RWPE2 (cell line): ENCODE measurements at regions not wholly inside any gene's neighbourhood (a gene's known extent, or its start where the extent isn't known, plus 50 kb on each side); places are given as distances from the start of the nearest gene placed in this dataset.

ENCODE experiments used
- ATAC-seq: fragments of 200-7000 bp; cut with Tn5 transposase; 3 replicates; pipeline ENCODE4 v1.9.1; 2021; ENCODE audit warnings: low read depth
- DNase-seq: peaks from one replicate; pipeline ENCODE4 v3.0.0-alpha.2; 2020; ENCODE audit warnings: low spot score
- H3K27ac ChIP-seq: fragments of 450-650 bp; 2 replicates; pipeline ENCODE4 v1.5.1; 2017; ENCODE audit warnings: mild to moderate bottlenecking; ENCODE audit not compliant: poor library complexity, severe bottlenecking
- H3K27me3 ChIP-seq: fragments of 250-450 bp; sonication (Bioruptor Pico); 2 replicates; pipeline ENCODE4 v1.5.1; 2021; ENCODE audit warnings: mild to moderate bottlenecking, moderate library complexity; ENCODE audit not compliant: insufficient read depth, poor library complexity, severe bottlenecking
- H3K36me3 ChIP-seq: fragments of 250-450 bp; sonication (Bioruptor Pico); 2 replicates; pipeline ENCODE4 v1.5.1; 2020; ENCODE audit warnings: low read depth, mild to moderate bottlenecking, moderate library complexity
- H3K4me1 ChIP-seq: fragments of 250-450 bp; sonication (Bioruptor Pico); 2 replicates; pipeline ENCODE4 v1.5.1; 2021; ENCODE audit warnings: mild to moderate bottlenecking, moderate library complexity; ENCODE audit not compliant: insufficient read depth, poor library complexity, severe bottlenecking
- H3K4me3 ChIP-seq: fragments of 250-450 bp; sonication (Bioruptor Pico); 2 replicates; pipeline ENCODE4 v1.5.1; 2021; ENCODE audit warnings: mild to moderate bottlenecking, moderate library complexity; ENCODE audit not compliant: severe bottlenecking
- H3K9me3 ChIP-seq: fragments of 250-450 bp; sonication (Bioruptor Pico); 2 replicates; pipeline ENCODE4 v1.5.1; 2021; ENCODE audit warnings: mild to moderate bottlenecking, moderate library complexity; ENCODE audit not compliant: severe bottlenecking
- TF ChIP-seq, protein P1 (sequence below): fragments of 450-650 bp; IDR thresholded peaks from one replicate; pipeline ENCODE4 v1.5.1; 2017; ENCODE audit warnings: mild to moderate bottlenecking, moderate library complexity; ENCODE audit not compliant: poor library complexity, severe bottlenecking

DNA sequence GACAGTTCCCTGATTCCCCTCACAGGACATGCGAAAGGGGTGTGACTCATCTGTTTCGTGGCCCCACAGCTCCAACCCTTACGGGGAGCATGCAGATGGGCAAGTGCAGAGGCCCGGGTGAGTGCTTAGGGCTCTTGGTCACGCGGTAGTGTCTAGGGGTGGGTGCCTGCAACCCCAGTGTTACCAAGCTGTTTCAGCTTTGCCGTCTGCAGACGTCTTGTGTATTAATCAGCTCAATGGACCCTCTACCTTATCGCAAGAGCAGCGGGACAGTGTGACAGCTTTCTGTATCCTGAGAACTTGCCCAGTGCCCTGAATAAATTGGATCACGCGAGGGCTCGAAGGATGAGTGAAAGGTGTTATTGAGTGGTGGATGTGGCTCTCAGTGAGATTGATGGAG is 816.4 kb upstream of the ANO3 start:
- H3K4me1 ChIP-seq = no peaks in the 10 kb centered on the region
- H3K36me3 ChIP-seq = no peaks in the 10 kb centered on the region
- H3K4me3 ChIP-seq = no peak overlapping the region
- no peak for ATAC-seq
- peaks cover 11% of the 10 kb centered on the region for H3K27me3 ChIP-seq
- no peaks in the 10 kb centered on the region for H3K9me3 ChIP-seq
- no peak overlapping the region for H3K27ac ChIP-seq
- no peak for DNase-seq
- TF ChIP-seq, protein P1, sequence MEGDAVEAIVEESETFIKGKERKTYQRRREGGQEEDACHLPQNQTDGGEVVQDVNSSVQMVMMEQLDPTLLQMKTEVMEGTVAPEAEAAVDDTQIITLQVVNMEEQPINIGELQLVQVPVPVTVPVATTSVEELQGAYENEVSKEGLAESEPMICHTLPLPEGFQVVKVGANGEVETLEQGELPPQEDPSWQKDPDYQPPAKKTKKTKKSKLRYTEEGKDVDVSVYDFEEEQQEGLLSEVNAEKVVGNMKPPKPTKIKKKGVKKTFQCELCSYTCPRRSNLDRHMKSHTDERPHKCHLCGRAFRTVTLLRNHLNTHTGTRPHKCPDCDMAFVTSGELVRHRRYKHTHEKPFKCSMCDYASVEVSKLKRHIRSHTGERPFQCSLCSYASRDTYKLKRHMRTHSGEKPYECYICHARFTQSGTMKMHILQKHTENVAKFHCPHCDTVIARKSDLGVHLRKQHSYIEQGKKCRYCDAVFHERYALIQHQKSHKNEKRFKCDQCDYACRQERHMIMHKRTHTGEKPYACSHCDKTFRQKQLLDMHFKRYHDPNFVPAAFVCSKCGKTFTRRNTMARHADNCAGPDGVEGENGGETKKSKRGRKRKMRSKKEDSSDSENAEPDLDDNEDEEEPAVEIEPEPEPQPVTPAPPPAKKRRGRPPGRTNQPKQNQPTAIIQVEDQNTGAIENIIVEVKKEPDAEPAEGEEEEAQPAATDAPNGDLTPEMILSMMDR = no peak

DNA sequence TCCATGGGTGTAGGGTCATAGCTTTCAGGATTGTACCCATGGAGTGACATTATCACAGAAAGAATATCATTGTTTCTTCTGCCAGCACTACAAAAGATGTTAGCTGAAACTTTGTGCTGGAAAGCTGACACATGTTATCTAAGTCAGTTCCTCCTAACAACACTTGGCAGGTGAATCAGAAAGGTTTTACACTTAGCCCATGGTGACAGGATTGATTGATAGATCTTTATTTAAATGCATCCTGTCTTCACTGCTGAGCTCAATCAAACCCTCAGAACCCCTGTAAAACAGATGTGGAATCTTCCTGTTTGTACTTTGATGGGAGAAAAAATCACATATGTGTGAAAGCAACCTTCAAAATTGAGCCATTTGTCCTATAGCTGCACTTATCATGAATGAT is 811.5 kb upstream of the ANO3 start:
- Histone ChIP-seq H3K27me3 (peaks cover 11% of the 10 kb centered on the region), H3K4me3 (no peak overlapping the region), H3K27ac (no peak overlapping the region), H3K4me1 (no peaks in the 10 kb centered on the region), H3K36me3 (no peaks in the 10 kb centered on the region), H3K9me3 (no peaks in the 10 kb centered on the region)
- DNase-seq (no peak), ATAC-seq (no peak)
- TF ChIP-seq, protein P1 = no peak

DNA sequence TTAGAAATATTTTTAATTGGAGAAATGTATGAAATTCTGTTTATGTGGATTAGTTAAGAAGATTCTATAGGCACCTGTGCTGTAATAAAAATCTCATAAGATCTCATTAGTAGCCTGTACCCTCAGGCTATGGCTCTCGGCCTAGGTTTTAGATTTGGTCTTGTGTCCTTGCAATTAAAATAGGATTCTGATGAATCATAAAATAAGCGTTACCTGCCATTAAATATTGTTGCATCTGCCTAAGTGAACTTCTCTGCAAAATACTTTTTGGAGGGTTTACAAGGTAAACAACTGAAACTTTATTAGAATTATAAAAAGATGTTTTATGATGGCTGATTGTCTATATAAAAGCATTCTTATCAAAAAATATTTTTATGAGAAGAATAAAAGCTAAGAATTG is 804.1 kb upstream of the ANO3 start:
- DNase-seq (no peak), ATAC-seq (no peak)
- H3K27me3 ChIP-seq = no peaks in the 10 kb centered on the region
- TF ChIP-seq, protein P1 = no peak
- H3K36me3 ChIP-seq = no peaks in the 10 kb centered on the region
- H3K9me3 ChIP-seq = no peaks in the 10 kb centered on the region
- H3K27ac ChIP-seq = no peak overlapping the region
- no peak overlapping the region for H3K4me3 ChIP-seq
- no peaks in the 10 kb centered on the region for H3K4me1 ChIP-seq

DNA sequence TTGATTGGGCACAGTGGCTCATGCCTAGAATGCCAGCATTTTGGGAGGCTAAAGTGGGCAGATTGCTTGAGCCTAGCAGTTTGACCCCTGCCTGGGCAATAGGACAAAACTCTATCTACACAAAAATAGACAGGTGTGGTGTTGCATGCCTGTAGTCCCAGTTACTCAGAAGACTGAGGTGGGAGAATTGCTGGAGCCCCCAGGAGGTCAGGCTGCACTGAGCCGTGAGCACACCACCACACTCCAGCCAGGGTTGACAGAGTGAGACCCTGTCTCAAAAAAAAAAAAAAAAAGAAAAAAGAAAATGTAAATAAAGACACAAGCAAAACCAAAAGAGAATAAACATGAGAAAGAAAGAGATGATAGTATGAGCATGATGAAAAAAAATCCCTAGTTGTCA is 802.4 kb upstream of the ANO3 start:
- Histone ChIP-seq H3K27me3 (no peaks in the 10 kb centered on the region), H3K36me3 (no peaks in the 10 kb centered on the region), H3K27ac (no peak overlapping the region), H3K4me1 (no peaks in the 10 kb centered on the region), H3K4me3 (no peak overlapping the region), H3K9me3 (no peaks in the 10 kb centered on the region)
- no peak for ATAC-seq
- TF ChIP-seq, protein P1 = no peak
- DNase-seq = no peak

DNA sequence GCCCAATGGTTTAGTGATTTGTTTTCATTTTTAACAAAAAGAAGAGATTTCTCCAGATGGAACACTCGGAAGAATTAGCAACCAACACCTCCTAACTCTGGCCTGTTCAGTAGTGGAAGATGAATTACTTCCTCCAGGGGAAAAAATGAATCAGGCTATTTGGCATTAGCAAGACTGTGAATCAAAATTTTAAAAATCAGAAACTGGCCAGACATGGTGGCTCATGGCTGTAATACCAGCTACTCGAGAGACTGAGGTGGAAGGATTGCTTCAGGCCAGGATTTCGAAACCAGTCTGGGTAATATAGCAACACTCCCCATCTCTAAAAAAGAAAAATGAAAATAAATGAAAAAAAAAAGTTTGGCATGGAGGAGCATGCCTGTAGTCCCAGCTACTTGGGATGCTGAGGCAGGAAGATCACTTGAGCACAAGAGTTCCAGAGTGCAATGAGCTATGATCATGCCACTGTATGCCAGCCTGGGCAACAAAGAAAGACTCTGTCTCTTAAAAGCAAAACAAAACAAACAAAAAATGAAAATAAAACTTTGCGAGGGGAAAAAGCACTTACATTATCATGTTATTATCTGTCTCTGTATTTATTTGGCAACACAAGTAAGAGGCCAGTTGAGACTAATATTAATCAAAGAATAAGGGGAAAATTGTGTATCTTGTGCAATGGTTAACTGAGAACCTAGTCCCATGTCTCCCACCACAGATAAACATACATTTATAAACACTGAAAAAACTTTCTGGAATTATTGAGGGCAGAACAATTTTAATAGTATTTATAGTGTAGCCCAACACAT is 796.3 kb upstream of the ANO3 start:
- no peaks in the 10 kb centered on the region for H3K27me3 ChIP-seq
- DNase-seq (no peak), ATAC-seq (no peak)
- no peaks in the 10 kb centered on the region for H3K4me1 ChIP-seq
- no peaks in the 10 kb centered on the region for H3K36me3 ChIP-seq
- no peak overlapping the region for H3K4me3 ChIP-seq
- TF ChIP-seq, protein P1 = no peak
- no peaks in the 10 kb centered on the region for H3K9me3 ChIP-seq
- H3K27ac ChIP-seq = no peak overlapping the region
